ENCODE measurements at regions not wholly inside any gene's neighbourhood (a gene's known extent, or its start where the extent isn't known, plus 50 kb on each side); places are given as distances from the start of the nearest gene placed in this dataset.

DNA sequence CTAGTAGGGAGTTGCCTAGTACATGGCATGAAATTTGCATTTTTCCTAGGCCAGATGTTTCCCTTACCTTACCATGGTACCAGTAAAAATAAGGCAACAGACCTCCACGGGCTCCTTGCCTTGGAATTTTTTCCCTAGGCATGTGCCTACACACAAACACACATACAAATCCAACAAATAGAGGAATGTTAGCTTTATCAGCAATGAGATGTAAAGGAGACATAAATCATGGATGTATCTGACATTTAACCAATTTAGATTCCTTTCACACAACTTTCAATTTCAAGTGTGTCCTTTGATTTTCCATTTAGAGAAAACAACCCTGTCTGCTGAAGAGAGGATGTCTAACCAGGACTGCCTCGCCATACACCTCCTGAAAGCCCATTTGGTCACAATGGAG is 209.7 kb upstream of the SP4 start:
- H3K36me3 ChIP-seq (ENCODE audit: control insufficient read depth, insufficient read depth, low read length): no peaks in the 10 kb centered on the region
- intact Hi-C loops (cut with micrococcal nuclease): no loop called here
- H3K27me3 Mint-ChIP-seq (ENCODE audit: low read depth in 2 of 2): peaks cover 7 to 16% of the 10 kb centered on the region in 2 donors

DNA sequence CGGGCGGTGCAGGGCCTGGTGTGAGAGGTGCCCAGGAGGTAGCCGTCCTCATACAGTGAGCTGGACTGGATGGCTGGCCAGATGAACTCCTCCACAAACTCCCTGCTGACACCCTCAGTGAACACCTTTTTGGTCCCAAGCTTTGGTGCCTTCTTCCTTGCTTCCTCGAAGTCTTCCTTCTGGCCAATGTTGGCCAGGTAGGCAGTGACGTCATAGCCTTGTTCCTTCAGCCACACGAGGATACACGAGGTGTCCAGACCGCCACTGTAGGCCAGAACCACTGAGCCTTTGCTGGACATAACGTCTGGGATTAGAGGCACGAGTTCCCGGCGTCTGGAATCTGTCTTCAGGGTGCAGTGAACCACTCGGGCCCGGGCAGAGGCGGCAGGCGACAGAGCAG is 206.8 kb upstream of the SP4 start:
- 91% methylated on average over 16 of the region's 16 CpGs for WGBS (ENCODE audit: insufficient coverage)
- Histone ChIP-seq H3K9me3 (ENCODE audit: control insufficient read depth, insufficient read depth, low read length) (no peaks in the 10 kb centered on the region), H3K27me3 (ENCODE audit: control insufficient read depth, insufficient read depth, low read length) (no peaks in the 10 kb centered on the region), H3K36me3 (ENCODE audit: control insufficient read depth, insufficient read depth, low read length) (no peaks in the 10 kb centered on the region), H3K4me1 (ENCODE audit: control insufficient read depth, insufficient read depth, low read length) (no peaks in the 10 kb centered on the region), H3K27ac (ENCODE audit: low read length) (no peak overlapping the region), H3K4me3 (ENCODE audit: low read length) (no peak overlapping the region)
- intact Hi-C loops (cut with micrococcal nuclease): no loop called here
- H3K4me1 Mint-ChIP-seq: no peaks in the 10 kb centered on the region
- no peak overlapping the region for H3K27ac Mint-ChIP-seq
- peaks cover 7 to 13% of the 10 kb centered on the region in 2 donors for H3K27me3 Mint-ChIP-seq (ENCODE audit: low read depth in 2 of 2)
- H3K4me3 Mint-ChIP-seq: no peak overlapping the region
- no peaks in the 10 kb centered on the region for H3K36me3 Mint-ChIP-seq
- DNase-seq: no peak
- TF ChIP-seq, protein P1, sequence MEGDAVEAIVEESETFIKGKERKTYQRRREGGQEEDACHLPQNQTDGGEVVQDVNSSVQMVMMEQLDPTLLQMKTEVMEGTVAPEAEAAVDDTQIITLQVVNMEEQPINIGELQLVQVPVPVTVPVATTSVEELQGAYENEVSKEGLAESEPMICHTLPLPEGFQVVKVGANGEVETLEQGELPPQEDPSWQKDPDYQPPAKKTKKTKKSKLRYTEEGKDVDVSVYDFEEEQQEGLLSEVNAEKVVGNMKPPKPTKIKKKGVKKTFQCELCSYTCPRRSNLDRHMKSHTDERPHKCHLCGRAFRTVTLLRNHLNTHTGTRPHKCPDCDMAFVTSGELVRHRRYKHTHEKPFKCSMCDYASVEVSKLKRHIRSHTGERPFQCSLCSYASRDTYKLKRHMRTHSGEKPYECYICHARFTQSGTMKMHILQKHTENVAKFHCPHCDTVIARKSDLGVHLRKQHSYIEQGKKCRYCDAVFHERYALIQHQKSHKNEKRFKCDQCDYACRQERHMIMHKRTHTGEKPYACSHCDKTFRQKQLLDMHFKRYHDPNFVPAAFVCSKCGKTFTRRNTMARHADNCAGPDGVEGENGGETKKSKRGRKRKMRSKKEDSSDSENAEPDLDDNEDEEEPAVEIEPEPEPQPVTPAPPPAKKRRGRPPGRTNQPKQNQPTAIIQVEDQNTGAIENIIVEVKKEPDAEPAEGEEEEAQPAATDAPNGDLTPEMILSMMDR (IDR thresholded peaks at IDR 0.05): no peak
- H3K9me3 Mint-ChIP-seq: no peaks in the 10 kb centered on the region
- ATAC-seq: no peak

More for the DNA sequence above, 209.7 kb upstream of the SP4 start:
- 86% methylated on average over 2 of the region's 2 CpGs for WGBS (ENCODE audit: insufficient coverage)
- no peak overlapping the region for H3K4me3 ChIP-seq (ENCODE audit: low read length)
- Mint-ChIP-seq H3K4me3 (no peak overlapping the region), H3K9me3 (no peaks in the 10 kb centered on the region), H3K4me1 (no peaks in the 10 kb centered on the region), H3K27ac (no peak overlapping the region), H3K36me3 (no peaks in the 10 kb centered on the region)
- ATAC-seq (no peak), DNase-seq (no peak)
- H3K27ac ChIP-seq (ENCODE audit: low read length): no peak overlapping the region
- no peaks in the 10 kb centered on the region for H3K9me3 ChIP-seq (ENCODE audit: control insufficient read depth, insufficient read depth, low read length)
- no peaks in the 10 kb centered on the region for H3K4me1 ChIP-seq (ENCODE audit: control insufficient read depth, insufficient read depth, low read length)
- TF ChIP-seq, protein P1 (IDR thresholded peaks at IDR 0.05): no peak
- no peaks in the 10 kb centered on the region for H3K27me3 ChIP-seq (ENCODE audit: control insufficient read depth, insufficient read depth, low read length)

DNA sequence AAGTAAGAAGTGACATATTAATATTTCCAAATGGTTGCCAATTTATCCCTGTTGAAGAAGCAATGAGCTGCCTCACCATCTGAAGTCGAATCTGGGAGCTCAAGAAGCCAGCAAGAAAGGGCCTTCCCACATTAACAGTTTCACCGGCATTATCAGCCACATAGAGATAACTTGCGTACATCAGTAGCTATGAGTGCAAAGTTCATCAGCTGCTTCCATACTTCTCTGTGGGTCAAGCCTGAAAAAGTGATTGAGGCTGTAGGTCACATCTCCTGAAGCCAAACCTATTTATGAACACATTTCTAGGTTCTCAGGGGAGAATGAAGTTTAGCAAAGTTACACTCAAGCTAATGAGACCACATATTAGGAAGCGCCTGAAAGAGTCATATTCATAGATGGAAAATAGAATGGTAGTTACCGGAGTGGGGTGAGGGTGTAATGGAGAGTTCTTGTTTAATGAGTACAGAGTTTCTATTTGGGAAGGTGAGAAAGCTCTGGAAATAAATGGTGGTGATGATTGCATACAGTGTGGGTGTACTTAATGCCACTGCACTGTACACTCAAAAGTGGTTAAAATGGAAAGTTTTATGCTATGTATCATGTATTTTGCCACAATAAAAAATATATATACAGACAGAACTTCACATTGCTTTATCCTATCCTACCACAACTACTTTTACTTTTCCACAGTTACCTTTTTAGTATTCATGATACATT is 189.3 kb upstream of the SP4 start:
- H3K27ac Mint-ChIP-seq: no peak overlapping the region
- peaks cover 7% of the 10 kb centered on the region for H3K27me3 ChIP-seq (ENCODE audit: control insufficient read depth, insufficient read depth, low read length)
- intact Hi-C loops (cut with micrococcal nuclease): no loop called here
- H3K27ac ChIP-seq (ENCODE audit: low read length): no peak overlapping the region
- WGBS (ENCODE audit: insufficient coverage): 86% methylated on average over 5 of the region's 5 CpGs
- no peaks in the 10 kb centered on the region for H3K9me3 Mint-ChIP-seq
- no peaks in the 10 kb centered on the region for H3K4me1 Mint-ChIP-seq
- H3K27me3 Mint-ChIP-seq (ENCODE audit: low read depth in 2 of 2): peaks cover 26 to 51% of the 10 kb centered on the region in 2 donors
- no peak for ATAC-seq
- H3K4me3 ChIP-seq (ENCODE audit: low read length): no peak overlapping the region
- H3K36me3 Mint-ChIP-seq: no peaks in the 10 kb centered on the region
- H3K9me3 ChIP-seq (ENCODE audit: control insufficient read depth, insufficient read depth, low read length): no peaks in the 10 kb centered on the region
- no peak for DNase-seq
- H3K4me3 Mint-ChIP-seq: no peak overlapping the region
- H3K4me1 ChIP-seq (ENCODE audit: control insufficient read depth, insufficient read depth, low read length): no peaks in the 10 kb centered on the region
- TF ChIP-seq, protein P1 (IDR thresholded peaks at IDR 0.05): no peak
- no peaks in the 10 kb centered on the region for H3K36me3 ChIP-seq (ENCODE audit: control insufficient read depth, insufficient read depth, low read length)

DNA sequence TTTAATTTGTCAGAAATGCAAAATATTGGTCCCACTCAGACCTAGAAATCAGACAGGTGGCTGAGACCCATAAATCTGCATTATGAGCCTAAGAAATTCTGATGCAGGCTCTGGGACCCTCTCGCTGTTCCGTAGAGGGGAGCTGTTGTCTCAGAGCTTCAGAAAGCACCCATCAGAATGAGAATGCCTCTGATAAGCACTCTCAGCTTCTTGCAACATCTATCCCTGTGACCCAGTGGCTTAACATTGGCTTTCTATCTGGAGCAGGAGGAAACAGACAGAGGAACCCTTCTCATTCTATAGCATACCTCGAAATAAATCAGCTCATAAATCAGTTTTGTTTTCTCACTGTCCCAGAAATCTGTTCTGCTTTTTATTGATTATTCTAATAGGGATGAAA is 184.6 kb upstream of the SP4 start:
- H3K27me3 Mint-ChIP-seq (ENCODE audit: low read depth in 2 of 2): peaks cover 27 to 61% of the 10 kb centered on the region in 2 donors
- intact Hi-C loops (cut with micrococcal nuclease): no loop called here
- Histone ChIP-seq H3K27ac (ENCODE audit: low read length) (no peak overlapping the region), H3K27me3 (ENCODE audit: control insufficient read depth, insufficient read depth, low read length) (peaks cover 7% of the 10 kb centered on the region), H3K4me3 (ENCODE audit: low read length) (no peak overlapping the region), H3K4me1 (ENCODE audit: control insufficient read depth, insufficient read depth, low read length) (no peaks in the 10 kb centered on the region), H3K36me3 (ENCODE audit: control insufficient read depth, insufficient read depth, low read length) (no peaks in the 10 kb centered on the region), H3K9me3 (ENCODE audit: control insufficient read depth, insufficient read depth, low read length) (no peaks in the 10 kb centered on the region)
- H3K36me3 Mint-ChIP-seq: no peaks in the 10 kb centered on the region
- no peaks in the 10 kb centered on the region for H3K4me1 Mint-ChIP-seq
- WGBS (ENCODE audit: insufficient coverage): 95% methylated on average over 2 of the region's 3 CpGs
- TF ChIP-seq, protein P1 (IDR thresholded peaks at IDR 0.05): no peak
- no peak overlapping the region for H3K4me3 Mint-ChIP-seq
- ATAC-seq: no peak
- no peak for DNase-seq
- no peaks in the 10 kb centered on the region for H3K9me3 Mint-ChIP-seq
- no peak overlapping the region for H3K27ac Mint-ChIP-seq
